Mucosa of descending colon (tissue), 3 donors: ENCODE measurements at regions not wholly inside any gene's neighbourhood (a gene's known extent, or its start where the extent isn't known, plus 50 kb on each side); places are given as distances from the start of the nearest gene placed in this dataset.
"Not testable (repeated sequence)": the region's sequence is repeated elsewhere in the genome, so short reads cannot be mapped to it uniquely, and the experiment has no call there.

ENCODE experiments used
- ATAC-seq: fragments of 200-7000 bp; cut with Tn5 transposase; one replicate; pipeline ENCODE4 v1.9.1; 2020; ENCODE audit warnings: mild to moderate bottlenecking, moderate library complexity
- DNase-seq, 3 donors: peaks; one replicate each; pipeline ENCODE4 v3.0.0-alpha.2; 2020
- H3K36me3 ChIP-seq: fragments of 200-600 bp; one replicate; pipeline ENCODE4 v1.8.0; 2021; ENCODE audit warnings: low read depth, mild to moderate bottlenecking
- H3K4me1 ChIP-seq: fragments of 200-600 bp; one replicate; pipeline ENCODE4 v1.8.0; 2021; ENCODE audit warnings: low read depth, mild to moderate bottlenecking
- H3K4me3 ChIP-seq: fragments of 200-600 bp; one replicate; pipeline ENCODE4 v1.8.0; 2021; ENCODE audit warnings: mild to moderate bottlenecking
- H3K9me3 ChIP-seq: fragments of 200-600 bp; one replicate; pipeline ENCODE4 v1.8.0; 2021; ENCODE audit warnings: mild to moderate bottlenecking
- CTCF ChIP-seq: fragments of 200-600 bp; IDR thresholded peaks from one replicate; pipeline ENCODE4 v1.8.0; 2022; ENCODE audit warnings: antibody characterized with exemption, mild to moderate bottlenecking
- intact Hi-C, 2 donors: fragments of 100-400 bp; cut with DNase I in 1 of 2; cut with micrococcal nuclease in 1 of 2; formaldehyde crosslinking; loops; one replicate each; pipeline versions ENCODE4 v1.11.0 to v1.11.1; 2022; cut with DNase I, micrococcal nuclease
- donor health status: DM: no; HTN: no; CAD: no; lungs with moderate emphysema.
- donor health status: DM: no; HTN: no; CAD: no.
- donor health status: DM: no; HTN: yes; CAD: no.

GRCh38 chr11:90700789-90701439 lies 478.1 kb upstream of the CHORDC1 start:
- Histone ChIP-seq H3K4me3 (no peak overlapping the region), H3K4me1 (no peaks in the 10 kb centered on the region), H3K9me3 (peaks cover 24% of the 10 kb centered on the region), H3K36me3 (no peaks in the 10 kb centered on the region)
- DNase-seq (no peak), ATAC-seq (no peak)
- no peak for TF ChIP-seq CTCF
- intact Hi-C loops = no loop called here

- H3K36me3 ChIP-seq = no peaks in the 10 kb centered on the region
- ATAC-seq (no peak), DNase-seq (no peak)
- no peak for TF ChIP-seq CTCF
- intact Hi-C loops = no loop called here
- H3K4me3 ChIP-seq = no peak overlapping the region
- no peaks in the 10 kb centered on the region for H3K4me1 ChIP-seq
- peaks cover 20% of the 10 kb centered on the region for H3K9me3 ChIP-seq
These were observed 477.0 kb upstream of the CHORDC1 start for GRCh38 chr11:90699791-90700400.

GRCh38 chr11:90698238-90698637 lies 475.4 kb upstream of the CHORDC1 start:
- no peak for TF ChIP-seq CTCF
- Histone ChIP-seq H3K36me3 (no peaks in the 10 kb centered on the region), H3K4me1 (no peaks in the 10 kb centered on the region), H3K9me3 (peaks cover 21% of the 10 kb centered on the region), H3K4me3 (no peak overlapping the region)
- no peak for DNase-seq
- intact Hi-C loops = no loop called here
- no peak for ATAC-seq

GRCh38 chr11:90675496-90675895 lies 452.6 kb upstream of the CHORDC1 start:
- H3K36me3 ChIP-seq, intact Hi-C loops, H3K4me1 ChIP-seq, ATAC-seq, H3K4me3 ChIP-seq, DNase-seq: not testable (repeated sequence)
- H3K9me3 ChIP-seq = peaks cover 31% of the 10 kb centered on the region

GRCh38 chr11:90669094-90669493 lies 446.2 kb upstream of the CHORDC1 start:
- intact Hi-C loops = no loop called here
- no peaks in the 10 kb centered on the region for H3K36me3 ChIP-seq
- DNase-seq = no peak
- no peak for TF ChIP-seq CTCF
- H3K9me3 ChIP-seq = peaks cover 34% of the 10 kb centered on the region
- no peak for ATAC-seq
- H3K4me1 ChIP-seq = no peaks in the 10 kb centered on the region
- no peak overlapping the region for H3K4me3 ChIP-seq

GRCh38 chr11:90668502-90668901 lies 445.7 kb upstream of the CHORDC1 start:
- no peak for TF ChIP-seq CTCF
- Histone ChIP-seq H3K4me1 (no peaks in the 10 kb centered on the region), H3K9me3 (peaks cover 33% of the 10 kb centered on the region), H3K4me3 (no peak overlapping the region), H3K36me3 (no peaks in the 10 kb centered on the region)
- DNase-seq (no peak), ATAC-seq (no peak)
- intact Hi-C loops = no loop called here
